Mesendoderm (in vitro differentiated cells): ENCODE measurements at regions not wholly inside any gene's neighbourhood (a gene's known extent, or its start where the extent isn't known, plus 50 kb on each side); places are given as distances from the start of the nearest gene placed in this dataset.
"Not testable (repeated sequence)": the region's sequence is repeated elsewhere in the genome, so short reads cannot be mapped to it uniquely, and the experiment has no call there.

Source experiments
- DNase-seq: peaks from one replicate; pipeline ENCODE4 v3.0.0; 2013
- H2AK5ac ChIP-seq: 2 replicates; pipeline ENCODE4 v1.6.1; 2013; ENCODE audit warnings: low read length, inconsistent platforms
- H2BK120ac ChIP-seq: 2 replicates; pipeline ENCODE4 v1.6.1; 2013; ENCODE audit warnings: low read depth, mild to moderate bottlenecking, low read length, moderate library complexity, mixed read lengths
- H2BK15ac ChIP-seq: replicated peaks from 2 replicates; pipeline ENCODE4 v1.6.1; 2013; ENCODE audit warnings: low read depth, mild to moderate bottlenecking, moderate library complexity
- H2BK5ac ChIP-seq: 2 replicates; pipeline ENCODE4 v1.6.1; 2013; ENCODE audit warnings: low read length, inconsistent platforms
- H3K18ac ChIP-seq: 2 replicates; pipeline ENCODE4 v1.6.1; 2013; ENCODE audit warnings: mild to moderate bottlenecking, low read length, mixed read lengths
- H3K23ac ChIP-seq: one replicate; pipeline ENCODE4 v1.6.1; 2013; ENCODE audit warnings: low read length
- H3K27ac ChIP-seq: 2 replicates; pipeline ENCODE4 v1.5.1; 2013; ENCODE audit warnings: low read depth, mild to moderate bottlenecking, inconsistent platforms, low read length, moderate library complexity
- H3K27me3 ChIP-seq: 2 replicates; pipeline ENCODE4 v1.6.1; 2013; ENCODE audit warnings: low read length, control low read depth, mild to moderate bottlenecking, inconsistent platforms; ENCODE audit not compliant: insufficient read depth, poor library complexity
- H3K36me3 ChIP-seq: 2 replicates; pipeline ENCODE4 v1.6.1; 2013; ENCODE audit warnings: low read length, inconsistent platforms; ENCODE audit not compliant: control insufficient read depth, insufficient read depth
- H3K4ac ChIP-seq: one replicate; pipeline ENCODE4 v1.6.1; 2013; ENCODE audit warnings: low read depth, mild to moderate bottlenecking, low read length, moderate library complexity
- H3K4me1 ChIP-seq: 2 replicates; pipeline ENCODE4 v1.6.1; 2013; ENCODE audit warnings: low read depth, low read length, inconsistent platforms; ENCODE audit not compliant: control insufficient read depth
- H3K4me2 ChIP-seq: 2 replicates; pipeline ENCODE4 v1.6.1; 2013; ENCODE audit warnings: low read length
- H3K4me3 ChIP-seq: 2 replicates; pipeline ENCODE4 v1.5.1; 2013; ENCODE audit warnings: mild to moderate bottlenecking, low read length
- H3K56ac ChIP-seq: one replicate; pipeline ENCODE4 v1.6.1; 2013; ENCODE audit warnings: low read length
- H3K79me1 ChIP-seq: 2 replicates; pipeline ENCODE4 v1.6.1; 2013; ENCODE audit warnings: low read length, inconsistent platforms
- H3K79me2 ChIP-seq: 2 replicates; pipeline ENCODE4 v1.6.1; 2013; ENCODE audit warnings: mild to moderate bottlenecking, low read length; ENCODE audit not compliant: control insufficient read depth, insufficient read depth
- H3K9ac ChIP-seq: 2 replicates; pipeline ENCODE4 v1.6.1; 2013; ENCODE audit warnings: low read length, inconsistent platforms
- H4K5ac ChIP-seq: one replicate; pipeline ENCODE4 v1.6.1; 2013; ENCODE audit warnings: low read length
- H4K8ac ChIP-seq: one replicate; pipeline ENCODE4 v1.6.1; 2013; ENCODE audit warnings: low read depth, mild to moderate bottlenecking, control low read depth, low read length, moderate library complexity
- WGBS: extraction: QIAGEN DNeasy Blood & Tissue Kit; methylation state at CpG from one replicate; pipeline ENCODE4 v1.1.7; 2013; ENCODE audit warnings: low lambda C conversion rate, missing lambda C conversion rate; ENCODE audit not compliant: insufficient coverage; ENCODE audit errors: extremely low coverage; 5-methylcytosine and 5-hydroxymethylcytosine counted together

GRCh38 chr2:239721531-239721930, 303.6 kb downstream of the NDUFA10 start:
- Histone ChIP-seq H3K36me3 (no peaks in the 10 kb centered on the region), H2BK120ac (no peak overlapping the region), H2BK5ac (no peak overlapping the region), H3K23ac (no peak overlapping the region), H3K56ac (no peak overlapping the region), H4K5ac (no peak overlapping the region), H3K79me1 (no peaks in the 10 kb centered on the region), H3K18ac (no peak overlapping the region), H2BK15ac (no peak overlapping the region), H3K4me1 (no peaks in the 10 kb centered on the region), H2AK5ac (no peak overlapping the region), H3K9ac (no peak overlapping the region), H3K27me3 (no peaks in the 10 kb centered on the region), H3K79me2 (no peaks in the 10 kb centered on the region), H3K27ac (no peak overlapping the region), H3K4ac (no peak overlapping the region), H4K8ac (no peak overlapping the region), H3K4me3 (no peak overlapping the region), H3K4me2 (no peak overlapping the region)
- no CpG with 5 or more reads among the region's 11 CpGs for WGBS
- no peak for DNase-seq

GRCh38 chr2:239720361-239721360, 304.5 kb downstream of the NDUFA10 start:
- no peak overlapping the region for H3K18ac ChIP-seq
- no peaks in the 10 kb centered on the region for H3K36me3 ChIP-seq
- no peak overlapping the region for H2BK15ac ChIP-seq
- no peak for DNase-seq
- H3K27ac ChIP-seq: no peak overlapping the region
- no peak overlapping the region for H3K4ac ChIP-seq
- no peak overlapping the region for H3K9ac ChIP-seq
- H2AK5ac ChIP-seq: no peak overlapping the region
- no peak overlapping the region for H3K23ac ChIP-seq
- no peak overlapping the region for H3K4me3 ChIP-seq
- WGBS: no CpG with 5 or more reads among the region's 27 CpGs
- no peak overlapping the region for H2BK120ac ChIP-seq
- H3K79me1 ChIP-seq: no peaks in the 10 kb centered on the region
- no peak overlapping the region for H4K5ac ChIP-seq
- H3K4me2 ChIP-seq: no peak overlapping the region
- H3K27me3 ChIP-seq: no peaks in the 10 kb centered on the region
- no peaks in the 10 kb centered on the region for H3K79me2 ChIP-seq
- no peak overlapping the region for H2BK5ac ChIP-seq
- no peaks in the 10 kb centered on the region for H3K4me1 ChIP-seq
- H3K56ac ChIP-seq: no peak overlapping the region
- H4K8ac ChIP-seq: no peak overlapping the region

- Histone ChIP-seq H3K36me3 (no peaks in the 10 kb centered on the region), H3K79me2 (no peaks in the 10 kb centered on the region), H4K8ac (no peak overlapping the region), H4K5ac (no peak overlapping the region), H3K27me3 (no peaks in the 10 kb centered on the region), H2BK120ac (no peak overlapping the region), H3K9ac (no peak overlapping the region), H3K4ac (no peak overlapping the region), H3K4me3 (no peak overlapping the region), H3K23ac (no peak overlapping the region), H3K27ac (no peak overlapping the region), H3K18ac (no peak overlapping the region), H3K56ac (no peak overlapping the region), H3K4me2 (no peak overlapping the region), H3K79me1 (no peaks in the 10 kb centered on the region), H3K4me1 (no peaks in the 10 kb centered on the region), H2BK5ac (no peak overlapping the region), H2AK5ac (no peak overlapping the region), H2BK15ac (no peak overlapping the region)
- no CpG with 5 or more reads among the region's 9 CpGs for WGBS
- no peak for DNase-seq
Measured at GRCh38 chr2:239719791-239720360, 305.3 kb downstream of the NDUFA10 start.

- H3K18ac ChIP-seq, H3K9ac ChIP-seq, H4K8ac ChIP-seq, H3K4me2 ChIP-seq, H3K79me2 ChIP-seq, H2BK120ac ChIP-seq, H3K79me1 ChIP-seq, H3K27ac ChIP-seq, H3K36me3 ChIP-seq, H2BK5ac ChIP-seq, H3K4me3 ChIP-seq, H4K5ac ChIP-seq, H2BK15ac ChIP-seq, H3K4ac ChIP-seq, H3K4me1 ChIP-seq, DNase-seq, H3K23ac ChIP-seq, H3K27me3 ChIP-seq, H3K56ac ChIP-seq, H2AK5ac ChIP-seq: not testable (repeated sequence)
- no CpG with 5 or more reads among the region's 6 CpGs for WGBS
Measured at GRCh38 chr2:239718991-239719390, 306.2 kb downstream of the NDUFA10 start.

- no peak overlapping the region for H2AK5ac ChIP-seq
- no peaks in the 10 kb centered on the region for H3K27me3 ChIP-seq
- H4K5ac ChIP-seq: no peak overlapping the region
- H2BK5ac ChIP-seq: no peak overlapping the region
- WGBS: no CpG with 5 or more reads among the region's 22 CpGs
- no peaks in the 10 kb centered on the region for H3K36me3 ChIP-seq
- no peaks in the 10 kb centered on the region for H3K4me1 ChIP-seq
- H3K23ac ChIP-seq: no peak overlapping the region
- DNase-seq: no peak
- H3K18ac ChIP-seq: no peak overlapping the region
- no peaks in the 10 kb centered on the region for H3K79me1 ChIP-seq
- no peak overlapping the region for H4K8ac ChIP-seq
- H3K9ac ChIP-seq: no peak overlapping the region
- no peak overlapping the region for H3K56ac ChIP-seq
- H3K4me3 ChIP-seq: no peak overlapping the region
- no peak overlapping the region for H2BK120ac ChIP-seq
- H3K4me2 ChIP-seq: no peak overlapping the region
- H3K79me2 ChIP-seq: no peaks in the 10 kb centered on the region
- no peak overlapping the region for H3K27ac ChIP-seq
- no peak overlapping the region for H3K4ac ChIP-seq
- H2BK15ac ChIP-seq: no peak overlapping the region
Measured at GRCh38 chr2:239717706-239718105, 307.4 kb downstream of the NDUFA10 start.
